22Rv1 (cell line): ENCODE measurements at regions not wholly inside any gene's neighbourhood (a gene's known extent, or its start where the extent isn't known, plus 50 kb on each side); places are given as distances from the start of the nearest gene placed in this dataset.

ENCODE experiments used
- CTCF ChIP-seq: fragments of 450-650 bp; IDR thresholded peaks from 2 replicates; pipeline ENCODE4 v1.5.1; 2017; ENCODE audit warnings: mild to moderate bottlenecking
- ZFX ChIP-seq: fragments of 450-650 bp; IDR thresholded peaks from 2 replicates; pipeline ENCODE4 v1.6.1; 2017; ENCODE audit warnings: antibody characterized with exemption, borderline replicate concordance

- TF ChIP-seq CTCF, result no peak
- TF ChIP-seq ZFX, result no peak
These were observed 176.6 kb upstream of the ZBED5 start for GRCh38 chr11:11034476-11034875.
